ENCODE measurements at regions not wholly inside any gene's neighbourhood (a gene's known extent, or its start where the extent isn't known, plus 50 kb on each side); places are given as distances from the start of the nearest gene placed in this dataset.

DNA sequence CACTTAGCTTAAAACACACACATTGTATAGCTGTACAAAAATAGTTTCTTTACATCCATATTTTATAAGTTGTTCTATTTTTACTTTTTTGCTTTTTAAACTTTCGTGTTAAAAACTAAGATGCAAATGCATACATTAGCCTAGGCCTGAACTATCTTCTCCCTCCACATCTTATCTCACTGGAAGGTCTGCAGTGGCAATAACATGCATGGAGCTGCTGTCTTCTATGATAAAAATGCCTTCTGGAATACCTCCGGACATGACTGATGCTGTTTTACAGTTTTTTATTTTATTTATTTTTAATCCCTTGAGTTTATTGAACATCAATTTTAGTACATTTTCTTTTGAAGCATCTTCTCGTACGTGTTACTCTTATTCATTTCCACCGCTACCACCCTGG is 112.3 kb upstream of the TSPAN8 start:
- ChIA-PET POLR2A (no interaction called here), CTCF (no interaction called here), RAD21 (ENCODE audit: low non-redundant PET in 1 of 2, low total read pairs in 2 of 2, uncharacterized antibody in 2 of 2, unreplicated experiment in 2 of 2) (no interaction called here)
- no peaks in the 10 kb centered on the region for H3K9me3 ChIP-seq (ENCODE audit: control insufficient read depth in 1 of 2, insufficient read depth in 1 of 2, low read depth in 1 of 2, low read length in 2 of 2)
- no peak overlapping the region for H2AFZ ChIP-seq (ENCODE audit: low read depth, low read length, poor library complexity, severe bottlenecking)
- H3K27ac ChIP-seq (ENCODE audit: low read depth, low read length) = no peak overlapping the region
- no peak overlapping the region for H3K4me2 ChIP-seq (ENCODE audit: low read length)
- no peak for DNase-seq (ENCODE audit: low read depth, low spot score)
- H3K27me3 ChIP-seq (ENCODE audit: insufficient read depth, low read length) = no peaks in the 10 kb centered on the region
- H3K4me1 ChIP-seq (ENCODE audit: control insufficient read depth in 1 of 2, insufficient read depth in 2 of 2, low read length in 2 of 2) = no peaks in the 10 kb centered on the region
- H4K20me1 ChIP-seq (ENCODE audit: insufficient read depth) = no peaks in the 10 kb centered on the region
- H3K9ac ChIP-seq (ENCODE audit: low read length) = no peak overlapping the region
- no peak for ATAC-seq
- H3K4me3 ChIP-seq (replicated peaks in 1 of 2; ENCODE audit: low read depth in 1 of 2, low read length in 2 of 2) = no peak overlapping the region
- no peaks in the 10 kb centered on the region for H3K79me2 ChIP-seq (ENCODE audit: insufficient read depth, low read length)
- BruUV-seq (replicated peaks) = no TSS peak
- H3K9me2 ChIP-seq (ENCODE audit: insufficient read depth) = 0 out of 2 replicates have a peak, but pooled peaks cover 3% of the 10 kb centered on the region
- TF ChIP-seq ATF3 (IDR thresholded peaks at IDR 0.05) (no peak), ZNF274 (IDR thresholded peaks at IDR 0.05; ENCODE audit: low read depth, low read length) (no peak), RAD21 (IDR thresholded peaks at IDR 0.05; ENCODE audit: low read depth) (no peak), SP1 (IDR thresholded peaks at IDR 0.05; ENCODE audit: low read depth) (no peak), SIN3A (IDR thresholded peaks at IDR 0.05; ENCODE audit: low read depth) (no peak), CBX3 (IDR thresholded peaks at IDR 0.05; ENCODE audit: low read depth) (no peak), CEBPB (IDR thresholded peaks at IDR 0.05; ENCODE audit: low read depth) (no peak), MAX (IDR thresholded peaks at IDR 0.05) (no peak), POLR2AphosphoS5 (IDR thresholded peaks at IDR 0.05; ENCODE audit: low read depth, low read length) (no peak), FOSL1 (IDR thresholded peaks at IDR 0.05; ENCODE audit: low read depth) (no peak), ZFX (IDR thresholded peaks at IDR 0.05) (no peak), ZBTB33 (IDR thresholded peaks at IDR 0.05; ENCODE audit: extremely low read depth, insufficient replicate concordance, low read length) (no peak)
- intact Hi-C loops (cut with micrococcal nuclease) = no loop called here
- no peaks in the 10 kb centered on the region for H3K36me3 ChIP-seq (ENCODE audit: control insufficient read depth in 1 of 2, insufficient read depth in 2 of 2, low read length in 2 of 2)

All from HCT116 (cell line).